ENCODE measurements at regions not wholly inside any gene's neighbourhood (a gene's known extent, or its start where the extent isn't known, plus 50 kb on each side); places are given as distances from the start of the nearest gene placed in this dataset.

- POLR2A ChIA-PET: no interaction called here
These were observed 131.8 kb downstream of the ZIC1 start for GRCh38 chr3:147540921-147541320.

DNA sequence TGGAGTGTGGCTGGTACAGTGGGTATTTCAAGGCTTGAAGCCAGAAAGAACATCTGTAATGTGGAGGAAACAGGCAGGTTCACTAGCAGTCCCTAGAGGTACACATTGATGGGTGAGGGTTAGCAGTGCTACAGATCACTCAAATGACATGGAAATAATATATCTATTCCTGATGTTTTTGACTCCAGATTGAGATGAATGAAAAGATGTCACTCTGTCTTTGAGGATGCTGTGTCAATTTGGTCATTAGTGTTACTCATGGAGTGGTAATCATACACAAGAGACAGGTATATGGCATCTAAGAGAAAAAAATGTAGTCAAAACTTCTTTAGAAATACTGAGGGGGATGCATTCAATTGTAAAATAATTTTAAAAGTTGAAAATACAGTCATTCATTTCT, 135.1 kb downstream of the ZIC1 start:
- CTCF ChIA-PET: no interaction called here
- ATAC-seq (no peak), DNase-seq (ENCODE audit: low read depth in 1 of 2, low spot score in 1 of 2) (no peak), FAIRE-seq (no peak)
- POLR2A ChIA-PET: no interaction called here
- Histone ChIP-seq H3K4me2 (no peak overlapping the region), H3K4me3 (no peak overlapping the region), H3K27ac (no peak overlapping the region), H3K9me3 (no peaks in the 10 kb centered on the region), H3K4me1 (no peaks in the 10 kb centered on the region)
- TF ChIP-seq SREBF2 (IDR thresholded peaks at IDR 0.05): no peak
- no peak for TF ChIP-seq FOSB (CRISPR knock-in tag; IDR thresholded peaks at IDR 0.05)
- TF ChIP-seq PHF8 (IDR thresholded peaks at IDR 0.05; ENCODE audit: borderline replicate concordance, low read depth): no peak
- no peak for TF ChIP-seq MAFK (IDR thresholded peaks at IDR 0.05; ENCODE audit: partially characterized antibody)
- TF ChIP-seq, protein P1, sequence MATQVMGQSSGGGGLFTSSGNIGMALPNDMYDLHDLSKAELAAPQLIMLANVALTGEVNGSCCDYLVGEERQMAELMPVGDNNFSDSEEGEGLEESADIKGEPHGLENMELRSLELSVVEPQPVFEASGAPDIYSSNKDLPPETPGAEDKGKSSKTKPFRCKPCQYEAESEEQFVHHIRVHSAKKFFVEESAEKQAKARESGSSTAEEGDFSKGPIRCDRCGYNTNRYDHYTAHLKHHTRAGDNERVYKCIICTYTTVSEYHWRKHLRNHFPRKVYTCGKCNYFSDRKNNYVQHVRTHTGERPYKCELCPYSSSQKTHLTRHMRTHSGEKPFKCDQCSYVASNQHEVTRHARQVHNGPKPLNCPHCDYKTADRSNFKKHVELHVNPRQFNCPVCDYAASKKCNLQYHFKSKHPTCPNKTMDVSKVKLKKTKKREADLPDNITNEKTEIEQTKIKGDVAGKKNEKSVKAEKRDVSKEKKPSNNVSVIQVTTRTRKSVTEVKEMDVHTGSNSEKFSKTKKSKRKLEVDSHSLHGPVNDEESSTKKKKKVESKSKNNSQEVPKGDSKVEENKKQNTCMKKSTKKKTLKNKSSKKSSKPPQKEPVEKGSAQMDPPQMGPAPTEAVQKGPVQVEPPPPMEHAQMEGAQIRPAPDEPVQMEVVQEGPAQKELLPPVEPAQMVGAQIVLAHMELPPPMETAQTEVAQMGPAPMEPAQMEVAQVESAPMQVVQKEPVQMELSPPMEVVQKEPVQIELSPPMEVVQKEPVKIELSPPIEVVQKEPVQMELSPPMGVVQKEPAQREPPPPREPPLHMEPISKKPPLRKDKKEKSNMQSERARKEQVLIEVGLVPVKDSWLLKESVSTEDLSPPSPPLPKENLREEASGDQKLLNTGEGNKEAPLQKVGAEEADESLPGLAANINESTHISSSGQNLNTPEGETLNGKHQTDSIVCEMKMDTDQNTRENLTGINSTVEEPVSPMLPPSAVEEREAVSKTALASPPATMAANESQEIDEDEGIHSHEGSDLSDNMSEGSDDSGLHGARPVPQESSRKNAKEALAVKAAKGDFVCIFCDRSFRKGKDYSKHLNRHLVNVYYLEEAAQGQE (IDR thresholded peaks at IDR 0.05): no peak
- no peak for TF ChIP-seq SMC3 (IDR thresholded peaks at IDR 0.05)
- no peak for TF ChIP-seq ZC3H11A (IDR thresholded peaks at IDR 0.05)
- TF ChIP-seq ZSCAN20 (CRISPR knock-in tag; IDR thresholded peaks at IDR 0.05): no peak
- TF ChIP-seq EP300 (IDR thresholded peaks at IDR 0.05): no peak
- no peak for TF ChIP-seq HOXB13 (CRISPR knock-in tag; IDR thresholded peaks at IDR 0.05; ENCODE audit: low read depth)
- no peak for TF ChIP-seq RFX5 (IDR thresholded peaks at IDR 0.05)
- no peak for TF ChIP-seq CBX2 (IDR thresholded peaks at IDR 0.05; ENCODE audit: borderline replicate concordance, low read depth)
- no peak for TF ChIP-seq KDM5A (IDR thresholded peaks at IDR 0.05)
- TF ChIP-seq, protein P2, sequence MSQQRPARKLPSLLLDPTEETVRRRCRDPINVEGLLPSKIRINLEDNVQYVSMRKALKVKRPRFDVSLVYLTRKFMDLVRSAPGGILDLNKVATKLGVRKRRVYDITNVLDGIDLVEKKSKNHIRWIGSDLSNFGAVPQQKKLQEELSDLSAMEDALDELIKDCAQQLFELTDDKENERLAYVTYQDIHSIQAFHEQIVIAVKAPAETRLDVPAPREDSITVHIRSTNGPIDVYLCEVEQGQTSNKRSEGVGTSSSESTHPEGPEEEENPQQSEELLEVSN (IDR thresholded peaks at IDR 0.05; ENCODE audit: borderline replicate concordance, low read depth): no peak
- no peak for TF ChIP-seq JUNB (IDR thresholded peaks at IDR 0.05)
- no peak for TF ChIP-seq NPAS2 (CRISPR knock-in tag; IDR thresholded peaks at IDR 0.05; ENCODE audit: borderline replicate concordance)

More at GRCh38 chr3:147540921-147541320, 131.8 kb downstream of the ZIC1 start:
- no peaks in the 10 kb centered on the region for H3K9me3 ChIP-seq
- no peak overlapping the region for H3K4me2 ChIP-seq
- no peak overlapping the region for H3K4me3 ChIP-seq
- ATAC-seq (no peak), FAIRE-seq (no peak), DNase-seq (ENCODE audit: low read depth in 1 of 2, low spot score in 1 of 2) (no peak)
- no peak for TF ChIP-seq GATA3 (IDR thresholded peaks at IDR 0.05; ENCODE audit: borderline replicate concordance)
- TF ChIP-seq EHF (CRISPR knock-in tag; IDR thresholded peaks at IDR 0.05): no peak
- no peak for TF ChIP-seq MAX (IDR thresholded peaks at IDR 0.05)
- TF ChIP-seq, protein P3, sequence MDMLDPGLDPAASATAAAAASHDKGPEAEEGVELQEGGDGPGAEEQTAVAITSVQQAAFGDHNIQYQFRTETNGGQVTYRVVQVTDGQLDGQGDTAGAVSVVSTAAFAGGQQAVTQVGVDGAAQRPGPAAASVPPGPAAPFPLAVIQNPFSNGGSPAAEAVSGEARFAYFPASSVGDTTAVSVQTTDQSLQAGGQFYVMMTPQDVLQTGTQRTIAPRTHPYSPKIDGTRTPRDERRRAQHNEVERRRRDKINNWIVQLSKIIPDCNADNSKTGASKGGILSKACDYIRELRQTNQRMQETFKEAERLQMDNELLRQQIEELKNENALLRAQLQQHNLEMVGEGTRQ (IDR thresholded peaks at IDR 0.05): no peak
- no peak for TF ChIP-seq ZSCAN20 (CRISPR knock-in tag; IDR thresholded peaks at IDR 0.05)
- no peak for TF ChIP-seq HOXB13 (CRISPR knock-in tag; IDR thresholded peaks at IDR 0.05; ENCODE audit: low read depth)
- TF ChIP-seq KDM5A (IDR thresholded peaks at IDR 0.05): no peak
- TF ChIP-seq RNF2 (IDR thresholded peaks at IDR 0.05; ENCODE audit: borderline replicate concordance, low read depth): no peak
- TF ChIP-seq SMC3 (IDR thresholded peaks at IDR 0.05): no peak
- TF ChIP-seq, protein P4, sequence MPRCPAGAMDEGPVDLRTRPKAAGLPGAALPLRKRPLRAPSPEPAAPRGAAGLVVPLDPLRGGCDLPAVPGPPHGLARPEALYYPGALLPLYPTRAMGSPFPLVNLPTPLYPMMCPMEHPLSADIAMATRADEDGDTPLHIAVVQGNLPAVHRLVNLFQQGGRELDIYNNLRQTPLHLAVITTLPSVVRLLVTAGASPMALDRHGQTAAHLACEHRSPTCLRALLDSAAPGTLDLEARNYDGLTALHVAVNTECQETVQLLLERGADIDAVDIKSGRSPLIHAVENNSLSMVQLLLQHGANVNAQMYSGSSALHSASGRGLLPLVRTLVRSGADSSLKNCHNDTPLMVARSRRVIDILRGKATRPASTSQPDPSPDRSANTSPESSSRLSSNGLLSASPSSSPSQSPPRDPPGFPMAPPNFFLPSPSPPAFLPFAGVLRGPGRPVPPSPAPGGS (IDR thresholded peaks at IDR 0.05): no peak
- no peak for TF ChIP-seq TFCP2L1 (CRISPR knock-in tag; IDR thresholded peaks at IDR 0.05)
- no peak for TF ChIP-seq ZC3H11A (IDR thresholded peaks at IDR 0.05)
- TF ChIP-seq NPAS2 (CRISPR knock-in tag; IDR thresholded peaks at IDR 0.05; ENCODE audit: borderline replicate concordance): no peak
- no peak for TF ChIP-seq FOSL2 (IDR thresholded peaks at IDR 0.05)
- TF ChIP-seq FOSL2 (CRISPR knock-in tag; IDR thresholded peaks at IDR 0.05): no peak
- TF ChIP-seq BHLHE40 (IDR thresholded peaks at IDR 0.05; ENCODE audit: low read depth, low read length): no peak
- no peak for TF ChIP-seq CBX2 (IDR thresholded peaks at IDR 0.05; ENCODE audit: borderline replicate concordance, low read depth)
- TF ChIP-seq, protein P2 (IDR thresholded peaks at IDR 0.05; ENCODE audit: borderline replicate concordance, low read depth): no peak
- H3K4me1 ChIP-seq: no peaks in the 10 kb centered on the region
- no peak overlapping the region for H3K27ac ChIP-seq
- CTCF ChIA-PET: no interaction called here
